ENCODE measurements at regions not wholly inside any gene's neighbourhood (a gene's known extent, or its start where the extent isn't known, plus 50 kb on each side); places are given as distances from the start of the nearest gene placed in this dataset.

GRCh38 chr21:27129215-27129614 is 162.3 kb upstream of the ADAMTS5 start:
- H3K36me3 ChIP-seq: no peaks in the 10 kb centered on the region
- TF ChIP-seq CTCF (IDR thresholded peaks at IDR 0.05): no peak
- H3K4me1 ChIP-seq: peaks cover 0 to 5% of the 10 kb centered on the region in 2 donors
- no peak overlapping the region for H3K27ac ChIP-seq
- H3K27me3 ChIP-seq: no peaks in the 10 kb centered on the region
- no peak overlapping the region for H3K4me3 ChIP-seq
- no peak for DNase-seq (ENCODE audit: low spot score in 2 of 2)
- H3K9me3 ChIP-seq: no peaks in the 10 kb centered on the region
- intact Hi-C loops (cut with DNase I): no loop called here

GRCh38 chr21:27126140-27126539 is 159.3 kb upstream of the ADAMTS5 start:
- Histone ChIP-seq H3K4me3 (no peak overlapping the region), H3K4me1 (no peaks in the 10 kb centered on the region), H3K27me3 (no peaks in the 10 kb centered on the region), H3K36me3 (no peaks in the 10 kb centered on the region), H3K27ac (no peak overlapping the region), H3K9me3 (no peaks in the 10 kb centered on the region)
- intact Hi-C loops (cut with DNase I): no loop called here
- TF ChIP-seq CTCF (IDR thresholded peaks at IDR 0.05): no peak
- DNase-seq (ENCODE audit: low spot score in 2 of 2): no peak

- Histone ChIP-seq H3K36me3 (no peaks in the 10 kb centered on the region), H3K4me1 (no peaks in the 10 kb centered on the region), H3K4me3 (no peak overlapping the region), H3K27me3 (no peaks in the 10 kb centered on the region), H3K9me3 (no peaks in the 10 kb centered on the region), H3K27ac (no peak overlapping the region)
- DNase-seq (ENCODE audit: low spot score in 2 of 2): no peak
- intact Hi-C loops (cut with DNase I): no loop called here
- no peak for TF ChIP-seq CTCF (IDR thresholded peaks at IDR 0.05)
Measured at GRCh38 chr21:27122686-27123085, 155.8 kb upstream of the ADAMTS5 start.

- H3K9me3 ChIP-seq: no peaks in the 10 kb centered on the region
- no peaks in the 10 kb centered on the region for H3K4me1 ChIP-seq
- H3K4me3 ChIP-seq: no peak overlapping the region
- intact Hi-C loops (cut with DNase I): no loop called here
- H3K27me3 ChIP-seq: no peaks in the 10 kb centered on the region
- no peak overlapping the region for H3K27ac ChIP-seq
- no peak for TF ChIP-seq CTCF (IDR thresholded peaks at IDR 0.05)
- DNase-seq (ENCODE audit: low spot score in 2 of 2): no peak
- H3K36me3 ChIP-seq: no peaks in the 10 kb centered on the region
Measured at GRCh38 chr21:27114111-27114510, 147.2 kb upstream of the ADAMTS5 start.

- intact Hi-C loops (cut with DNase I): no loop called here
- Histone ChIP-seq H3K36me3 (no peaks in the 10 kb centered on the region), H3K9me3 (no peaks in the 10 kb centered on the region), H3K27me3 (no peaks in the 10 kb centered on the region), H3K4me3 (no peak overlapping the region), H3K4me1 (peaks cover 0 to 9% of the 10 kb centered on the region in 2 donors), H3K27ac (no peak overlapping the region)
- TF ChIP-seq CTCF (IDR thresholded peaks at IDR 0.05): no peak
- no peak for DNase-seq (ENCODE audit: low spot score in 2 of 2)
Measured at GRCh38 chr21:27112186-27112585, 145.3 kb upstream of the ADAMTS5 start.

GRCh38 chr21:27110956-27111355 is 144.1 kb upstream of the ADAMTS5 start:
- H3K9me3 ChIP-seq: no peaks in the 10 kb centered on the region
- H3K27me3 ChIP-seq: no peaks in the 10 kb centered on the region
- H3K27ac ChIP-seq: no peak overlapping the region
- no peak overlapping the region for H3K4me3 ChIP-seq
- peaks cover 0 to 9% of the 10 kb centered on the region in 2 donors for H3K4me1 ChIP-seq
- no peaks in the 10 kb centered on the region for H3K36me3 ChIP-seq
- TF ChIP-seq CTCF (IDR thresholded peaks at IDR 0.05): no peak
- intact Hi-C loops (cut with DNase I): no loop called here
- DNase-seq (ENCODE audit: low spot score in 2 of 2): no peak
